ENCODE measurements at regions not wholly inside any gene's neighbourhood (a gene's known extent, or its start where the extent isn't known, plus 50 kb on each side); places are given as distances from the start of the nearest gene placed in this dataset.

- TF ChIP-seq EZH2 (IDR thresholded peaks at IDR 0.05), result no peak
- TF ChIP-seq POLR2AphosphoS5 (IDR thresholded peaks at IDR 0.05; ENCODE audit: borderline replicate concordance, low read depth, low read length), result no peak
Observed at GRCh38 chr13:63279136-63279535, 1863.5 kb upstream of the PCDH20 start.
